ENCODE measurements at regions not wholly inside any gene's neighbourhood (a gene's known extent, or its start where the extent isn't known, plus 50 kb on each side); places are given as distances from the start of the nearest gene placed in this dataset.
A peak's percentile ranks its signal among the peaks of the same experiment; 100 is the strongest.

DNA sequence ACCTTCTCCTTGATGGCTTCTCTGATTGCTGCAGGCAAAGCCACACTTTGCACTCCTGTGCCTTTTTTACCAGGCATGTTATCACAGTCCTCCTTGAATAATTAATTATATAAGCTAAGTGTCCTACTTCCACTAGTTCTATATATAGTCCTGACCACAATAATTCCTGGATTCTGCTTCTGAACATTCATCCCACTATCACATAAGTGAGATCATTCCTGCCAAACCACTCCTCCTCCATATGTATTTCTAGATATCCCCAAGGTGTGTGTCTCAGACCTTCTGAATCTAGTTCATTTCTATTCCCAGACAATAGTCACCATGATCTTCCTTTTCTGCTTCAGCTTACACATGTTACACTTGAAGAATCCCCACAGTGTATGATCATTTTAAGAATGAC lies 1237.5 kb upstream of the MAP3K7 start:
- Histone ChIP-seq H3K4me3 (no peak overlapping the region), H3K36me3 (ENCODE audit: low read depth) (no peaks in the 10 kb centered on the region), H3K4me1 (ENCODE audit: low read depth) (no peaks in the 10 kb centered on the region), H3K9me3 (no peaks in the 10 kb centered on the region)
- ATAC-seq (no peak), DNase-seq (no peak)
- intact Hi-C loops (cut with DNase I, micrococcal nuclease), result no loop called here
- no peak for TF ChIP-seq CTCF (IDR thresholded peaks at IDR 0.05)

DNA sequence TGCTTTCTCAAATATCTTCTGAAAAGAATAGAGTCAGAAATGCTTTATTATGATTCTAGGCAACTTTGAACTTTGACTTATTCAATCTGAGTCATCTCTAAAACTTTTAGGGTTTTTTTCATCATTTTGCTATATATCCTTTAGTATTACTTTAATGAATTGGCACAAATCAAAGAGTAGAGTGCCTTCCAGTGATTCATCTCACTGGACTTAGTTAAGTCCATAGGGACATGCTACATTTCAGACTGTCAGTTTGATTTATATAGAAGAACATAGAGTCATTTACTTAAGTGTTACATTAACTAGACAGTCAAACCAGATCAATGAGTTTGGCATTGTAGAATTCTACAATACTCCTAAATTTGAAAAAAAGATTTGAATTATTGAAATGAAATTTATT lies 1235.7 kb upstream of the MAP3K7 start:
- H3K4me3 ChIP-seq, result no peak overlapping the region
- no peaks in the 10 kb centered on the region for H3K36me3 ChIP-seq (ENCODE audit: low read depth)
- no peak for TF ChIP-seq CTCF (IDR thresholded peaks at IDR 0.05)
- no peaks in the 10 kb centered on the region for H3K9me3 ChIP-seq
- H3K4me1 ChIP-seq (ENCODE audit: low read depth), result no peaks in the 10 kb centered on the region
- no peak for ATAC-seq
- no peak for DNase-seq
- intact Hi-C loops (cut with DNase I, micrococcal nuclease), result no loop called here

GRCh38 chr6:91816335-91816734 lies 1229.5 kb upstream of the MAP3K7 start:
- intact Hi-C loops (cut with DNase I, micrococcal nuclease), result no loop called here
- H3K4me1 ChIP-seq (ENCODE audit: low read depth), result no peaks in the 10 kb centered on the region
- H3K36me3 ChIP-seq (ENCODE audit: low read depth), result no peaks in the 10 kb centered on the region
- no peak for TF ChIP-seq CTCF (IDR thresholded peaks at IDR 0.05)
- peak in 1 of 3 donors; percentile 38 for DNase-seq
- H3K9me3 ChIP-seq, result no peaks in the 10 kb centered on the region
- no peak for ATAC-seq
- no peak overlapping the region for H3K4me3 ChIP-seq

DNA sequence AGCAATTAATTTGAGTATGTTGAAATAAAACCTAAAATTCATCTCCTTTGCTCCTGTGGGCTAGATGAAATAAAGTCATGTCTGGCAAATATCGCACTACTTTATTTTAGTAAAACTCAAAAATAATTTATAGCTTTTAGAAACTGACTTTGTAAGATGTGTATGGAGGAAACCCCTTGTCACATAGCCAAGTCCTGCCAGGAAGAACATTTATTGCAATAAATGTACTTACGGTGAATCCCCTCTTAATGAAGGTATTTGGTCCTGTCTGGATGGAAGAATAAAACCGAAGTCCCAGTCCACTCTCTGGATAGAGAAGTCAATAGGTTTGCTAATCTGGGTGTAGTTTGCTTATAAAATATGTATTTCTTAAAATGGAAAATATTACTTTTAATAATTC lies 1226.8 kb upstream of the MAP3K7 start:
- DNase-seq, result no peak
- no peak for ATAC-seq
- no peak for TF ChIP-seq CTCF (IDR thresholded peaks at IDR 0.05)
- no peaks in the 10 kb centered on the region for H3K4me1 ChIP-seq (ENCODE audit: low read depth)
- no peaks in the 10 kb centered on the region for H3K36me3 ChIP-seq (ENCODE audit: low read depth)
- no peaks in the 10 kb centered on the region for H3K9me3 ChIP-seq
- H3K4me3 ChIP-seq, result no peak overlapping the region
- intact Hi-C loops (cut with DNase I, micrococcal nuclease), result no loop called here

- DNase-seq (no peak), ATAC-seq (no peak)
- H3K4me3 ChIP-seq, result no peak overlapping the region
- no peaks in the 10 kb centered on the region for H3K36me3 ChIP-seq (ENCODE audit: low read depth)
- no peak for TF ChIP-seq CTCF (IDR thresholded peaks at IDR 0.05)
- no peaks in the 10 kb centered on the region for H3K9me3 ChIP-seq
- no peaks in the 10 kb centered on the region for H3K4me1 ChIP-seq (ENCODE audit: low read depth)
- intact Hi-C loops (cut with DNase I, micrococcal nuclease), result no loop called here
Measured at GRCh38 chr6:91812596-91813274, 1225.9 kb upstream of the MAP3K7 start.

- H3K9me3 ChIP-seq, result no peaks in the 10 kb centered on the region
- DNase-seq, result no peak
- no peaks in the 10 kb centered on the region for H3K4me1 ChIP-seq (ENCODE audit: low read depth)
- no peak for ATAC-seq
- no peak overlapping the region for H3K4me3 ChIP-seq
- TF ChIP-seq CTCF (IDR thresholded peaks at IDR 0.05), result no peak
- intact Hi-C loops (cut with DNase I, micrococcal nuclease), result no loop called here
- no peaks in the 10 kb centered on the region for H3K36me3 ChIP-seq (ENCODE audit: low read depth)
Measured at GRCh38 chr6:91804981-91805380, 1218.1 kb upstream of the MAP3K7 start.
